HG02840 (cell line): ENCODE measurements at regions not wholly inside any gene's neighbourhood (a gene's known extent, or its start where the extent isn't known, plus 50 kb on each side); places are given as distances from the start of the nearest gene placed in this dataset.
"Not testable (repeated sequence)": the region's sequence is repeated elsewhere in the genome, so short reads cannot be mapped to it uniquely, and the experiment has no call there.

Experiments used
- ATAC-seq: cut with Tn5 transposase; IDR thresholded peaks from one replicate; pipeline ENCODE4 v1.9.1; 2021; ENCODE audit warnings: mild to moderate bottlenecking, moderate library complexity, moderate number of reproducible peaks; ENCODE audit not compliant: unreplicated experiment, low FRiP score

- no peak for ATAC-seq
These were observed 91.6 kb downstream of the FZD1 start for GRCh38 chr7:91355695-91356435.

- ATAC-seq = no peak
These were observed 92.7 kb downstream of the FZD1 start for GRCh38 chr7:91356915-91357314.

GRCh38 chr7:91357379-91357778 lies 93.1 kb downstream of the FZD1 start:
- no peak for ATAC-seq

GRCh38 chr7:91357901-91358300 lies 93.7 kb downstream of the FZD1 start:
- ATAC-seq = no peak

- no peak for ATAC-seq
These were observed 94.1 kb downstream of the FZD1 start for GRCh38 chr7:91358303-91358702.

- ATAC-seq = not testable (repeated sequence)
These were observed 100.9 kb downstream of the FZD1 start for GRCh38 chr7:91365097-91365496.

GRCh38 chr7:91366091-91366490 lies 101.9 kb downstream of the FZD1 start:
- ATAC-seq = no peak

GRCh38 chr7:91367812-91368578 lies 103.8 kb downstream of the FZD1 start:
- no peak for ATAC-seq

- no peak for ATAC-seq
These were observed 108.1 kb downstream of the FZD1 start for GRCh38 chr7:91372323-91372722.

- ATAC-seq = no peak
These were observed 109.0 kb downstream of the FZD1 start for GRCh38 chr7:91373111-91373800.

- ATAC-seq = no peak
These were observed 110.2 kb downstream of the FZD1 start for GRCh38 chr7:91374321-91374989.

GRCh38 chr7:91375378-91375777 lies 111.1 kb downstream of the FZD1 start:
- no peak for ATAC-seq

- ATAC-seq = no peak
These were observed 113.9 kb downstream of the FZD1 start for GRCh38 chr7:91378131-91378530.

GRCh38 chr7:91379236-91379635 lies 115.0 kb downstream of the FZD1 start:
- no peak for ATAC-seq

- ATAC-seq = no peak
These were observed 115.8 kb downstream of the FZD1 start for GRCh38 chr7:91379991-91380390.

- ATAC-seq = no peak
These were observed 119.0 kb downstream of the FZD1 start for GRCh38 chr7:91383053-91383904.

GRCh38 chr7:91383905-91384274 lies 119.7 kb downstream of the FZD1 start:
- no peak for ATAC-seq

GRCh38 chr7:91394757-91395156 lies 130.5 kb downstream of the FZD1 start:
- not testable (repeated sequence) for ATAC-seq

GRCh38 chr7:91395313-91395712 lies 131.1 kb downstream of the FZD1 start:
- ATAC-seq = not testable (repeated sequence)

GRCh38 chr7:91397096-91397495 lies 132.9 kb downstream of the FZD1 start:
- no peak for ATAC-seq
